HepG2 (cell line): ENCODE measurements at regions not wholly inside any gene's neighbourhood (a gene's known extent, or its start where the extent isn't known, plus 50 kb on each side); places are given as distances from the start of the nearest gene placed in this dataset.

Experiments
- ATAC-seq: fragments of 200-7000 bp; cut with Tn5 transposase; 3 replicates; pipeline ENCODE4 v1.9.1; 2020; ENCODE audit warnings: mild to moderate bottlenecking, moderate library complexity
- BruUV-seq: library from RNA; stranded (reverse); fragments of 400-500 nt; replicated peaks from 2 replicates; lab custom pipeline; 2021; lab: Mats Ljungman, UMichigan
- CTCF ChIA-PET: fragments of 300-600 bp; formaldehyde crosslinking; extraction: SDS; loops from one replicate; lab custom pipeline; 2021; ENCODE audit warnings: low total read pairs, inconsistent platforms, low intra/inter-chr PET ratio; lab: Yijun Ruan, JAX
- POLR2A ChIA-PET: fragments of 350-600 bp; sonication (Branson Sonifier 250); formaldehyde crosslinking; loops from one replicate; lab custom pipeline; 2020; ENCODE audit warnings: antibody characterized with exemption, inconsistent platforms; lab: Yijun Ruan, JAX
- DNase-seq: peaks from one replicate; pipeline ENCODE4 v3.0.0-alpha.2; 2015; ENCODE audit warnings: low spot score
- FAIRE-seq: peaks from 3 replicates; lab custom pipeline; 2011; peaks lifted over from hg19 to GRCh38; lab: Jason Lieb, UNC
- H2AFZ ChIP-seq: one replicate; pipeline ENCODE4 v1.6.1; 2011; ENCODE audit warnings: low read length, inconsistent platforms
- H3K27ac ChIP-seq: fragments of 300-600 bp; 3 replicates; pipeline ENCODE4 v1.8.0; 2011; ENCODE audit warnings: mixed run types, mild to moderate bottlenecking, mixed read lengths, low read length, inconsistent platforms; ENCODE audit not compliant: insufficient read depth; ENCODE audit errors: extremely low read length
- H3K27me3 ChIP-seq, 2 experiments: fragments of 200-600 bp in 1 of 2; 2 replicates in 1 of 2; 3 replicates in 1 of 2; pipeline versions ENCODE4 v1.6.0 to v1.8.0; 2011; ENCODE audit warnings: low read length in 2 of 2, mild to moderate bottlenecking in 2 of 2, moderate library complexity in 2 of 2, inconsistent platforms in 1 of 2; ENCODE audit not compliant: insufficient read depth in 2 of 2, control insufficient read depth in 1 of 2
- H3K36me3 ChIP-seq, 2 experiments: fragments of 200-600 bp in 1 of 2; replicated peaks in 1 of 2; 2 replicates in 1 of 2; 3 replicates in 1 of 2; pipeline versions ENCODE4 v1.5.1 to v1.8.0; 2011; ENCODE audit warnings: low read length in 2 of 2, inconsistent platforms in 1 of 2; ENCODE audit not compliant: insufficient read depth in 2 of 2, control insufficient read depth in 1 of 2
- H3K4me1 ChIP-seq: 2 replicates; pipeline ENCODE4 v1.5.1; 2012; ENCODE audit warnings: low read length, inconsistent platforms; ENCODE audit not compliant: insufficient read depth
- H3K4me2 ChIP-seq: 2 replicates; pipeline ENCODE4 v1.6.0; 2011; ENCODE audit warnings: low read depth, low read length, inconsistent platforms
- H3K4me3 ChIP-seq, 3 experiments: fragments of 200-600 bp in 1 of 3; sonication (generic), shearing (Covaris generic) in 1 of 3; replicated peaks in 1 of 3; 2 replicates each; pipeline ENCODE4 v1.5.1; 2011 to 2016; ENCODE audit warnings: low read length in 3 of 3, inconsistent platforms in 2 of 3, low read depth in 2 of 3, mild to moderate bottlenecking in 2 of 3, control low read depth in 1 of 3, mixed read lengths in 1 of 3; ENCODE audit not compliant: insufficient read depth in 1 of 3
- H3K79me2 ChIP-seq: one replicate; pipeline ENCODE4 v1.6.1; 2011; ENCODE audit warnings: low read length, inconsistent platforms; ENCODE audit not compliant: insufficient read depth
- H3K9ac ChIP-seq: 2 replicates; pipeline ENCODE4 v1.6.0; 2011; ENCODE audit warnings: mild to moderate bottlenecking, low read depth, low read length, inconsistent platforms; ENCODE audit not compliant: insufficient read depth
- H3K9me3 ChIP-seq: 2 replicates; pipeline ENCODE4 v1.5.1; 2012; ENCODE audit warnings: mild to moderate bottlenecking, low read length
- H4K20me1 ChIP-seq: 2 replicates; pipeline ENCODE4 v1.6.0; 2011; ENCODE audit warnings: inconsistent platforms, mild to moderate bottlenecking, low read length, moderate library complexity; ENCODE audit not compliant: insufficient read depth
- ELF3 ChIP-seq: IDR thresholded peaks from 2 replicates; pipeline ENCODE4 v1.6.1; 2016; ENCODE audit warnings: missing genetic modification reagents, missing compliant biosample characterization
- HOXA3 ChIP-seq: sonication (generic); formaldehyde crosslinking; IDR thresholded peaks from 2 replicates; pipeline ENCODE4 v1.5.0; 2020; ENCODE audit warnings: missing genetic modification reagents
- JUND ChIP-seq: sonication (generic); formaldehyde crosslinking; IDR thresholded peaks from 2 replicates; pipeline ENCODE4 v1.8.0; 2022; ENCODE audit warnings: mild to moderate bottlenecking, missing genetic modification reagents
- SIN3B ChIP-seq: fragments of 150-350 bp; IDR thresholded peaks from 2 replicates; pipeline ENCODE4 v1.6.1; 2014; ENCODE audit warnings: low read length
- SP5 ChIP-seq: IDR thresholded peaks from 2 replicates; pipeline ENCODE4 v1.6.1; 2016; ENCODE audit warnings: low read depth, borderline replicate concordance
- ZNF232 ChIP-seq: sonication (generic); formaldehyde crosslinking; IDR thresholded peaks from 2 replicates; pipeline ENCODE4 v1.4.0; 2020; ENCODE audit warnings: missing genetic modification reagents, borderline replicate concordance
- ZNF3 ChIP-seq: IDR thresholded peaks from 2 replicates; pipeline ENCODE4 v1.7.0; 2017; ENCODE audit warnings: inconsistent platforms
- ZNF30 ChIP-seq: sonication (generic); formaldehyde crosslinking; IDR thresholded peaks from 2 replicates; pipeline ENCODE4 v1.5.0; 2020; ENCODE audit warnings: mild to moderate bottlenecking, missing genetic modification reagents
- ZNF335 ChIP-seq: sonication (generic); formaldehyde crosslinking; IDR thresholded peaks from 2 replicates; pipeline ENCODE4 v1.4.0; 2020; ENCODE audit warnings: missing genetic modification reagents
- ZNF841 ChIP-seq: sonication (generic); formaldehyde crosslinking; IDR thresholded peaks from 2 replicates; pipeline ENCODE4 v1.8.1; 2023; ENCODE audit warnings: missing genetic modification reagents, borderline replicate concordance
- ZSCAN29 ChIP-seq: sonication (generic); formaldehyde crosslinking; conservative IDR thresholded peaks from 2 replicates; pipeline ENCODE4 v1.4.0; 2020; ENCODE audit warnings: mild to moderate bottlenecking, missing genetic modification reagents
- WGBS: methylation state at CpG from one replicate; pipeline ENCODE4 v1.1.6; 2017; ENCODE audit warnings: low lambda C conversion rate; 5-methylcytosine and 5-hydroxymethylcytosine counted together
- in situ Hi-C: cut with HindIII; loops from 2 replicates; pipeline ENCODE4 v1.10.0; 2017; ENCODE audit warnings: low pct_unique_long_range_greater_than_20kb; ENCODE audit not compliant: extremely low pct_ligation_motif_present
- intact Hi-C: fragments of 100-400 bp; cut with micrococcal nuclease; formaldehyde crosslinking; loops from one replicate; pipeline ENCODE4 v1.10.0; 2022; ENCODE audit not compliant: unreplicated experiment

GRCh38 chr10:109430799-109431198, 492.5 kb downstream of the XPNPEP1 start:
- TF ChIP-seq ZNF841 (CRISPR knock-in tag) (no peak), ZNF3 (CRISPR knock-in tag) (no peak), JUND (CRISPR knock-in tag) (no peak), SP5 (CRISPR knock-in tag) (no peak), ELF3 (CRISPR knock-in tag) (no peak), SIN3B (no peak), ZSCAN29 (no peak)
- 2% methylated on average over 2 of the region's 2 CpGs for WGBS
- DNase-seq (no peak), ATAC-seq (no peak), FAIRE-seq (no peak)
- Histone ChIP-seq H2AFZ (no peak overlapping the region), H3K4me2 (no peak overlapping the region), H3K27ac (no peak overlapping the region), H3K36me3 (no peaks in the 10 kb centered on the region), H3K4me3 (no peak overlapping the region), H3K27me3 (no peaks in the 10 kb centered on the region), H4K20me1 (no peaks in the 10 kb centered on the region), H3K9me3 (no peaks in the 10 kb centered on the region), H3K9ac (no peak overlapping the region), H3K79me2 (no peaks in the 10 kb centered on the region), H3K4me1 (no peaks in the 10 kb centered on the region)
- no TSS peak for BruUV-seq
- in situ Hi-C loops: no loop called here
- ChIA-PET POLR2A (no interaction called here), CTCF (interaction anchor here (0.7 kb wide), 1 partner anchor 67 kb away, joined by 3 read pairs; no protein-coding TSS in a partner anchor)
- intact Hi-C loops: no loop called here

GRCh38 chr10:109430043-109430760, 493.1 kb downstream of the XPNPEP1 start:
- 6% methylated on average over 6 of the region's 6 CpGs for WGBS
- no TSS peak for BruUV-seq
- Histone ChIP-seq H2AFZ (no peak overlapping the region), H4K20me1 (no peaks in the 10 kb centered on the region)
- no peak for TF ChIP-seq ZNF335 (CRISPR knock-in tag)
- no peak for TF ChIP-seq ZNF30
- no peak for TF ChIP-seq ZNF232 (CRISPR knock-in tag)
- TF ChIP-seq HOXA3: no peak
- TF ChIP-seq, all 625 proteins: peak for 0
- no peak for FAIRE-seq
- Histone ChIP-seq H3K79me2 (no peaks in the 10 kb centered on the region), H3K36me3 (no peaks in the 10 kb centered on the region), H3K4me3 (no peak overlapping the region), H3K9ac (no peak overlapping the region), H3K4me1 (no peaks in the 10 kb centered on the region), H3K27me3 (no peaks in the 10 kb centered on the region), H3K27ac (no peak overlapping the region), H3K4me2 (no peak overlapping the region), H3K9me3 (no peaks in the 10 kb centered on the region)
- no peak for DNase-seq
- no peak for ATAC-seq
- in situ Hi-C loops: no loop called here
- ChIA-PET CTCF (interaction anchor here (0.7 kb wide), 1 partner anchor 67 kb away, joined by 3 read pairs; no protein-coding TSS in a partner anchor), POLR2A (no interaction called here)
- intact Hi-C loops: no loop called here
